ENCODE measurements at regions not wholly inside any gene's neighbourhood (a gene's known extent, or its start where the extent isn't known, plus 50 kb on each side); places are given as distances from the start of the nearest gene placed in this dataset.

- intact Hi-C loops (cut with micrococcal nuclease) = no loop called here
- ATAC-seq = no peak
- DNase-seq = no peak
These were observed 55.7 kb upstream of the OR5AN1 start for GRCh38 chr11:59302991-59303390.

- DNase-seq (no peak), ATAC-seq (no peak)
These were observed 63.3 kb upstream of the OR5AN1 start for GRCh38 chr11:59295435-59295834.

GRCh38 chr11:59292611-59293010 is 66.1 kb upstream of the OR5AN1 start:
- intact Hi-C loops (cut with micrococcal nuclease) = no loop called here
- no peak for ATAC-seq
- no peak for DNase-seq

More at GRCh38 chr11:59295435-59295834, 63.3 kb upstream of the OR5AN1 start:
- intact Hi-C loops (cut with micrococcal nuclease) = no loop called here

DNA sequence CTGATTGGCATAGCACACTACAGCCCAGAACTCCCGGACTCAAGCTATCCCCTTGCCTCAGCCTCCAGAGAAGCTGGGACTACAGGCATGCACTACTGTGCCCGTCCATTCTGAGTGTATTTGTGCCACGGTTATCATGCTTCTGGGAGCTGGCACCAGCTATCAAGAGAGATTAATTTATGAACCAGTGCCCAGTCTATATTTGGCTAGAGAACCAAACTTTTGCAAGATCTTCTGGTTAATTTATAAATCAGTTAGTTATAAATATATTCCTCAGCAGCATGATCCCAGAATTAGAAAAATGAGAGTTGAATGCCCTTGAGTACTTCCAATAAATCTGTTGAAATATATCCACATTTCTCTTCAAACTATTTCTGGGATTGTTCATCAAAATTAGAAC is 67.5 kb upstream of the OR5AN1 start:
- peak; percentile 33 for ATAC-seq
- intact Hi-C loops (cut with micrococcal nuclease) = no loop called here
- DNase-seq = no peak

DNA sequence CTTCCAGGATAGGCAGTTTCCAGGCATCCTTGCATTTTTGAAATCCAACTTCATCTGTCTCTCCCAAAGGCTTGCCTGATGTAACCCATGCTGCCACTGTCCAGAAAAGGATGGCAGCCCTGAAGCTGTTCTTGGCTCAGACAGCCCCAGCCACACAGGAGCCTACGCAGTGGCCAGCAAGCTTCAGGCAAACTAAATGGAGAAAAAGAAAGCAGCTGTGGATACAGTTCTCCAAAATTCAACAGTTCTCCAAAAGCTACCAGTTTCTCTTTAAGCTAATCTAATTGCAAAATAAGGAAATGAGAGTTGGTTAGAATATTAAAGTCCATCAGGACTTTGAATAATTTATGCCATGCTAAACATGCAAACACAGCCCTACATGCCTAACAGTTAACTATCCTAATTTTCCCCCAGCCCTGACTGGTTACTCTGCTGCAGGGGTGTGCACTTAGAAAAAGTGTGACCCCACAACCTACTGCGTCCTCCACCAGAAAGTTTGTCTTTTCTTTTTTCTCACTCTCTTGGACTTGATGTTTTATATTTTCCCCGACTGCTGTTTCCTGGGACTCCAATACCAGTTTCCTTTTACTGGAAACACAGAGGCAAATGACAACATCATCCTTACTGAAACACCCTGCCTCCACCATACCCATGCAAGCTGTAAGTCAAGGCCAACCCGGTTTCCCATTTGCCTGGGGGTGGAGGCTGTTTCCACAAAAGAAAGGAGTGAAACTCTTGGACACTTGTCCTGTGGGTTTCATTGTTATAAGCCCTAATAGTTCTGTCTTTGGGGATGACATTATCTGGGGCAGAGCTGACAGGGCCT is 69.1 kb upstream of the OR5AN1 start:
- intact Hi-C loops (cut with micrococcal nuclease) = loop anchor here (10.0 kb wide), 1 partner anchor 115 kb away; the partner anchor contains the start of gene DTX4
- DNase-seq (no peak), ATAC-seq (no peak)

DNA sequence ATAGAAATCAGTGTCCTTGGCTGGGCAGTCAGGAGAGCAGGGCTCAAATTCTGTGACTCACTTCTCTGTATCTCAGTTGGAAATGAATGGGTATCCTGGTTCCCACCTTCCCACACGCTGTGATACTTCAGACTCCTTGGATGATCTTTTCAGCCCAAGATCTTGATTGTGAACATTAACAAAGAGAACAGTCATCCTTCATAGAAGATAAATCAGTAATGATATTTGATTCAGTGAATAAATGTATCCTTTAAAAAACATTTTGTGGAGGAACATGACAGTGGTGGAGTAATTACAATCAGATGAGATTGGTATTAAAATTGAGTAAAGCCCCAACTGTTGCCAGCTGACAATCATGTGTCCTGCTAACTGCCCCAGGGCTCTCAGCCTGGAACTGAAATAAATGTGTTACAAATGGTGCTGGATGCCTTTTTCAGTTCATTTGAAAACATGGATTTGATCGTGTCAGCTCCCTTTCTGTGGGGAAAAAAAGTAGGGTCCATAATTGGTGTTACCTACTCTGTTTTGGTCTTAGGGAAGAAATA is 72.9 kb upstream of the OR5AN1 start:
- DNase-seq (no peak), ATAC-seq (no peak)
- intact Hi-C loops (cut with micrococcal nuclease) = loop anchor here (10.0 kb wide), 1 partner anchor 111 kb away; the partner anchor contains the start of gene DTX4

GRCh38 chr11:59284773-59285129 is 72.0 kb upstream of the MPEG1 start:
- ATAC-seq = no peak
- DNase-seq = no peak
- intact Hi-C loops (cut with micrococcal nuclease) = loop anchor here (10.0 kb wide), 1 partner anchor 110 kb away; the partner anchor contains the start of gene DTX4

DNA sequence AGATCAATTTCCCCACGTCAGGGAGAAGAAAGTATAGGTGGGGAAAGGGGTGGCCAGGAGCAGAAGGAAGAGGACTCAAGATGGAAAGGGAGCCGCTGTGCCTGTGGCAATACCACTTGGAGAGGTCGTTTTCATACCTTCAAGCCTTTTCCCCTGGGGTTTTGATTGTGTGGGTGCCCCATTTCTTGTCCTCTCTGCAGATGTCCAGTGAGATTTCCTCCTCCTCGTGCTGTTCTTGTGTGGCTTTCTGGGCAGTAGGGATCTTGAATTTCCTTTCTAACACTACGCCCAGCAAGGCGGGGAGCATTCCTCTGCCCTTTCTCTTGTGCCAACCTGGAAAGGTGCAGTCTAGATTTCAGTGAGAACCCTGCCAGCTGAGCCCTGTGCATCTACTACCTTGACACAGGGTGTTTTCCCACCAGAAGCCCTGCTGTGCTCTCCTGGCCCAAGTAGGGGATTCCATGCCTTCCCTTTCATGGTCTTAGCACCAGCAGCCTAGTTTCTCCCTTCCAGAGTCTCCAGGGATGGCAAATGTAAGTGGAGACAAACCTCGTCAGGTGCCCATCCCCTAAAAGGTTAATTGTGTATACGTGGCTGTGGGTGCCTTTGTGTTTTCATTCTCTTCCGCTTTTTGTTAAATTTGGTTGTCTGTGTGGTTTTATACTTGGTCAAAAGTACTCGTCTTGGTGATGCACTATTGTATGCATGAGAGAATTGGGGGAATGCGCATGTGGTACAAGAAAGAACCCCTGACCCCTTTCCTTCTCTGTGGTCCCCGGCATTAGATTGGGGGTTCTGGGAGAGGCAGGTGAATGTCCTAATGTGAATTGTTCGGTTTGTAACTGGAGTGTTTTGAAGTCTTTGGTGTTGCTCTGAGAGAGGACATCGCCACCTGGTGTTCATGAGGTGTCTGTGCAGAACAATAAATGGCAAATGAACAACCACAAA is 71.4 kb upstream of the MPEG1 start:
- DNase-seq (no peak), ATAC-seq (peak; percentile 60)
- intact Hi-C loops (cut with micrococcal nuclease) = loop anchor here (10.0 kb wide), 1 partner anchor 109 kb away; the partner anchor contains the start of gene DTX4

GRCh38 chr11:59283311-59283710 is 70.6 kb upstream of the MPEG1 start:
- intact Hi-C loops (cut with micrococcal nuclease) = loop anchor here (10.0 kb wide), 1 partner anchor 109 kb away; the partner anchor contains the start of gene DTX4
- DNase-seq (no peak), ATAC-seq (no peak)

DNA sequence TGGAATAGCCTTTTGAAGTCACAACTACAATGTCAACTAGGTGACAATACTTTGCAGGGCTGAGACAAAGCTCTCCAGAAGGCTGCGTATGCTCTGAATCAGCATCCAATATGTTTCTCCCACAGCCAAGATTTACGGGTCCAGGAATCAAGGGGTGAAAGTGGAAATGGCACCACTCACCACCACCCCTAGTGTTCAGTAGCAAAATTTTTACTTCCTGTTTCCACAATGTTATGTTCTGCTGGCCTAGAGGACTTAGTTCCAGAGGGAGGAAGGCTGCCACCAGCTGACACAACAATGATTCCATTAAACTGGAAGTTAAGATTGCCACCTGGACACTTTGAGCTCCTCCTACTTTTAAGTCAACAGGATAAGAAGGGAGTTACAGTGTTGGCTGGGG is 68.5 kb upstream of the MPEG1 start:
- no peak for DNase-seq
- intact Hi-C loops (cut with micrococcal nuclease) = loop anchor here (10.0 kb wide), 1 partner anchor 106 kb away; the partner anchor contains the start of gene DTX4
- ATAC-seq = no peak

- peak; percentile 59 for ATAC-seq
- intact Hi-C loops (cut with micrococcal nuclease) = no loop called here
- DNase-seq = no peak
These were observed 60.7 kb upstream of the MPEG1 start for GRCh38 chr11:59273373-59273841.

DNA sequence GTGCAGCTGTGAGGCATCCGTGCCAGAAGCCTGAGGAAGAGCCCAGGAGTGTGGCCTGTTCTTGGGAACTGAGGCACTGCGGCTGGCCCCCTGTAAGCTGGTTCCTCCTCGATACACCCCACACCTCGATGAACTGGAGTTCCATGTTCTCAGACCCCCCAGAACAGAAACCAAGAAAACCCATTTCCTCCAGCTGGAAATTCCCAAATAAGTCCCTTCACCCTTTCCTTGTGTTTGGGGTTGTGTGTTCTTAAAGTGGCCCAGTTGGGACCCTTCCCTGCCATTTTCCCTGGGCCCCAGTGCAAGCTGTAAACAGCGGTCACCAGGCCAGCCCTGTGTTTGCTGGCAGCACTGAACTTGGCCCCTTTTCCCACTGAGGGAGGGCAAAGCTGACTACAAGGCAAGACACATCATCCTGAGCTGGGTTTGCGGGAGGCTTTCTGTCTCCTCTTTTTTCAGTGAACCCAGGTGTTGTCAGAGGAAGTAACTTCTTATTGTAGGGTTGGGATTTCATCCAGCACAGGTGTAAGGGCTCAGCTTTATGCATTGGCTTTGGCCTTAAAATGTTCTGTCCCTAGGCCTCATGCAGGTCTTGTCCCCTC is 60.1 kb upstream of the MPEG1 start:
- ATAC-seq = no peak
- DNase-seq = no peak
- intact Hi-C loops (cut with micrococcal nuclease) = no loop called here

GRCh38 chr11:59271811-59272327 is 59.1 kb upstream of the MPEG1 start:
- ATAC-seq (no peak), DNase-seq (no peak)
- intact Hi-C loops (cut with micrococcal nuclease) = no loop called here

GRCh38 chr11:59271247-59271755 is 58.6 kb upstream of the MPEG1 start:
- intact Hi-C loops (cut with micrococcal nuclease) = no loop called here
- DNase-seq (no peak), ATAC-seq (no peak)

- intact Hi-C loops (cut with micrococcal nuclease) = no loop called here
- DNase-seq = no peak
- ATAC-seq = no peak
These were observed 55.2 kb upstream of the MPEG1 start for GRCh38 chr11:59267736-59268475.

- no peak for DNase-seq
- intact Hi-C loops (cut with micrococcal nuclease) = no loop called here
- no peak for ATAC-seq
These were observed 54.5 kb upstream of the MPEG1 start for GRCh38 chr11:59267196-59267595.

- DNase-seq = no peak
- no peak for ATAC-seq
- intact Hi-C loops (cut with micrococcal nuclease) = no loop called here
These were observed 53.8 kb upstream of the MPEG1 start for GRCh38 chr11:59266491-59266890.

GRCh38 chr11:59265735-59266134 is 53.0 kb upstream of the MPEG1 start:
- intact Hi-C loops (cut with micrococcal nuclease) = no loop called here
- ATAC-seq (no peak), DNase-seq (no peak)

All from left ventricle myocardium superior (tissue), 1 donor.